Kidney (tissue), 13 donors: ENCODE measurements at regions not wholly inside any gene's neighbourhood (a gene's known extent, or its start where the extent isn't known, plus 50 kb on each side); places are given as distances from the start of the nearest gene placed in this dataset.
A peak's percentile ranks its signal among the peaks of the same experiment; 100 is the strongest.

Experiments
- DNase-seq, 5 donors: peaks; one replicate each; pipeline ENCODE4 v3.0.0-alpha.2; 2013 to 2020
- FAIRE-seq: peaks from 2 replicates; lab custom pipeline; 2012; peaks lifted over from hg19 to GRCh38; lab: Jason Lieb, UNC
- H3K27ac ChIP-seq, 2 donors: one replicate each; pipeline ENCODE4 v1.7.0; 2013; ENCODE audit warnings: low read depth in 2 of 2, low read length in 2 of 2, inconsistent platforms in 1 of 2
- H3K27me3 ChIP-seq: one replicate; pipeline ENCODE4 v1.7.1; 2013; ENCODE audit warnings: low read length, inconsistent platforms; ENCODE audit not compliant: control insufficient read depth, insufficient read depth
- H3K36me3 ChIP-seq, 3 donors: one replicate each; pipeline versions ENCODE4 v1.7.0 to v1.7.1; 2013; ENCODE audit warnings: low read length in 3 of 3, control low read depth in 1 of 3, inconsistent platforms in 1 of 3; ENCODE audit not compliant: insufficient read depth in 3 of 3, control insufficient read depth in 2 of 3
- H3K4me1 ChIP-seq, 3 donors: one replicate each; pipeline versions ENCODE4 v1.7.0 to v1.7.1; 2013; ENCODE audit warnings: low read length in 3 of 3, inconsistent platforms in 1 of 3, low read depth in 1 of 3; ENCODE audit not compliant: control insufficient read depth in 2 of 3, insufficient read depth in 2 of 3
- H3K4me3 ChIP-seq, 3 donors: one replicate each; pipeline versions ENCODE4 v1.7.0 to v1.8.1; 2013; ENCODE audit warnings: low read length in 3 of 3, control low read depth in 1 of 3, inconsistent platforms in 1 of 3
- H3K9ac ChIP-seq, 3 donors: one replicate each; pipeline versions ENCODE4 v1.7.0 to v1.7.1; 2013; ENCODE audit warnings: low read length in 3 of 3, control low read depth in 1 of 3, inconsistent platforms in 1 of 3
- H3K9me3 ChIP-seq, 3 donors: one replicate each; pipeline versions ENCODE4 v1.7.0 to v1.7.1; 2013; ENCODE audit warnings: low read length in 3 of 3, control low read depth in 1 of 3, inconsistent platforms in 1 of 3; ENCODE audit not compliant: control insufficient read depth in 2 of 3, insufficient read depth in 1 of 3
- intact Hi-C: fragments of 100-400 bp; cut with DNase I; formaldehyde crosslinking; loops from one replicate; pipeline ENCODE4 v1.11.1; 2022
- TF ChIP-seq, protein P1 (sequence below): IDR thresholded peaks from 3 replicates; pipeline ENCODE4 v1.5.1; 2012; ENCODE audit warnings: mild to moderate bottlenecking, moderate library complexity, borderline replicate concordance; ENCODE audit not compliant: insufficient read depth; ENCODE audit errors: extremely low read depth
- donor health status: control.
- donor health status: control.
- donor health status: control.
- donor health status: control.
- donor health status: control.
- donor health status: DM: yes; HTN: yes; CAD: no.
- donor health status: Normal renal cell carcinoma (clear cell type).

DNA sequence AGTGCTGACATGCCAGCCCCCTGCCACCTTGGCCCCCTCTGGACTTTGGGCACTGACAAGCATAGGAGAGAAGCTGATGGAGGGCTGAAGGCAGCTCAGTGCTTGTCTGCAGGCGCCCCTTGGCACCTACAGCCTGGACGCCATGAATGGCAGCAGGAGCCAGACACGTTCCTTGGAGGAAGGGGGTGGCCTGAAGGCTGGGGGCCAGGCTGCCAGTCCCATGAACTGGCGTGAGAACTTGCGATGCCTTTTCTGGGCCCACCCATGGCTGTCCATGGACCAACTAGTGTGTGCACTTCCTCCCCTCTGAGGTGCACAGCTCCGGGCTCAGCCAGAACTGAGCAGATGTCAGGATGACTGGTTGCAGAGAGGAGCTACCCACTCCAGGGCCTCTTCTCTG, 99.0 kb upstream of the RANBP6 start:
- no peaks in the 10 kb centered on the region for H3K36me3 ChIP-seq
- H3K27ac ChIP-seq: no peak overlapping the region
- TF ChIP-seq, protein P1, sequence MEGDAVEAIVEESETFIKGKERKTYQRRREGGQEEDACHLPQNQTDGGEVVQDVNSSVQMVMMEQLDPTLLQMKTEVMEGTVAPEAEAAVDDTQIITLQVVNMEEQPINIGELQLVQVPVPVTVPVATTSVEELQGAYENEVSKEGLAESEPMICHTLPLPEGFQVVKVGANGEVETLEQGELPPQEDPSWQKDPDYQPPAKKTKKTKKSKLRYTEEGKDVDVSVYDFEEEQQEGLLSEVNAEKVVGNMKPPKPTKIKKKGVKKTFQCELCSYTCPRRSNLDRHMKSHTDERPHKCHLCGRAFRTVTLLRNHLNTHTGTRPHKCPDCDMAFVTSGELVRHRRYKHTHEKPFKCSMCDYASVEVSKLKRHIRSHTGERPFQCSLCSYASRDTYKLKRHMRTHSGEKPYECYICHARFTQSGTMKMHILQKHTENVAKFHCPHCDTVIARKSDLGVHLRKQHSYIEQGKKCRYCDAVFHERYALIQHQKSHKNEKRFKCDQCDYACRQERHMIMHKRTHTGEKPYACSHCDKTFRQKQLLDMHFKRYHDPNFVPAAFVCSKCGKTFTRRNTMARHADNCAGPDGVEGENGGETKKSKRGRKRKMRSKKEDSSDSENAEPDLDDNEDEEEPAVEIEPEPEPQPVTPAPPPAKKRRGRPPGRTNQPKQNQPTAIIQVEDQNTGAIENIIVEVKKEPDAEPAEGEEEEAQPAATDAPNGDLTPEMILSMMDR: no peak
- FAIRE-seq: no peak
- no peaks in the 10 kb centered on the region for H3K4me1 ChIP-seq
- H3K9me3 ChIP-seq: no peaks in the 10 kb centered on the region
- DNase-seq: peak in 1 of 5 donors; percentile 68
- no peak overlapping the region for H3K9ac ChIP-seq
- intact Hi-C loops: no loop called here
- H3K27me3 ChIP-seq: no peaks in the 10 kb centered on the region
- H3K4me3 ChIP-seq: no peak overlapping the region

GRCh38 chr9:6113819-6114218, 98.4 kb upstream of the RANBP6 start:
- no peak for FAIRE-seq
- TF ChIP-seq, protein P1: no peak
- no peaks in the 10 kb centered on the region for H3K27me3 ChIP-seq
- H3K9me3 ChIP-seq: no peaks in the 10 kb centered on the region
- DNase-seq: no peak
- H3K4me1 ChIP-seq: no peaks in the 10 kb centered on the region
- H3K4me3 ChIP-seq: no peak overlapping the region
- no peak overlapping the region for H3K9ac ChIP-seq
- H3K27ac ChIP-seq: no peak overlapping the region
- intact Hi-C loops: no loop called here
- H3K36me3 ChIP-seq: no peaks in the 10 kb centered on the region

GRCh38 chr9:6113312-6113711, 97.9 kb upstream of the RANBP6 start:
- TF ChIP-seq, protein P1: no peak
- Histone ChIP-seq H3K27ac (no peak overlapping the region), H3K9ac (no peak overlapping the region), H3K27me3 (no peaks in the 10 kb centered on the region), H3K9me3 (no peaks in the 10 kb centered on the region), H3K36me3 (no peaks in the 10 kb centered on the region), H3K4me3 (no peak overlapping the region), H3K4me1 (no peaks in the 10 kb centered on the region)
- intact Hi-C loops: no loop called here
- DNase-seq (no peak), FAIRE-seq (no peak)

DNA sequence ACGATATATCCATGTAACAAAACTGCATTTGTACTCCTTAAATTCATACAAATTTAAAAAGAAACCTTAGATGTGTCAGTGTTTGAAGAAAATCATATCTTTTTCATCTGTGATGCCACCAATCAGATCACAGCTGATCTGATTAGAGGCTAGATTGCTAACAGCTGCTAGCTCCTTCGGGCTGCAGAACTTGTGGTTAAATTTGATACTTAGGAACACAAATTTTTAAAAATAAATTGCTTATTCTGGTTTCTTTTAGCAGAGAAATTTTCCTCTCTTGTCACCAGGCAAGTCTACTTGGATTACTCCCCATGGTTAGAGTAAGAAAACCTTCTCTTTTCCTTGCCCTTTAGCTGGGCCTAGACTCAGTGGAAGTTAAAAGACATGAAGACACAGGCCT, 94.6 kb upstream of the RANBP6 start:
- H3K27ac ChIP-seq: no peak overlapping the region
- H3K9ac ChIP-seq: no peak overlapping the region
- H3K9me3 ChIP-seq: no peaks in the 10 kb centered on the region
- H3K27me3 ChIP-seq: no peaks in the 10 kb centered on the region
- TF ChIP-seq, protein P1: no peak
- H3K36me3 ChIP-seq: no peaks in the 10 kb centered on the region
- FAIRE-seq: no peak
- no peak for DNase-seq
- H3K4me3 ChIP-seq: no peak overlapping the region
- H3K4me1 ChIP-seq: peaks cover 0 to 2% (median 0%) of the 10 kb centered on the region in 3 donors
- intact Hi-C loops: no loop called here
